ENCODE measurements at regions not wholly inside any gene's neighbourhood (a gene's known extent, or its start where the extent isn't known, plus 50 kb on each side); places are given as distances from the start of the nearest gene placed in this dataset.

DNA sequence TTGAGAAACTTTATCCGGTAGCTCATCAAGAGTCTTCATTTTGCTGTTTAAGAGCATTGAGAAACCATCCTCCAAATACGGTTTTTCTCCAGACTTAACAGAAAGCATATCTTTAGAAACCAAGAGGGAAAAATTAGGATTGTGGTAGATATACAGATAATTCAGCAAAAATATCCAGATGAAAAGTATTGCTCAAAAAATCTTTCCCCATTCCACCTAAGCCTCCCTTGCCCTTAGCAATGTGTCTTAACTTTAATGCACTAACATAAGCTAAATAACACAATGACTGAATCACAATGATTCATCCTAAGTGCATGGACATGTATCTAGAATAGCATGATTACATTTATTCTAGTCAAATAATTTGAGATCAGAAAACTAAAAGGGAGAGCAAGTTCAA lies 130.3 kb upstream of the TARS1 start:
- H3K4me3 Mint-ChIP-seq = no peak overlapping the region
- no peak overlapping the region for H3K27ac Mint-ChIP-seq
- no peaks in the 10 kb centered on the region for H3K4me1 Mint-ChIP-seq (ENCODE audit: low read depth in 2 of 2)
- ATAC-seq = no peak
- H3K9me3 Mint-ChIP-seq = peaks cover 6% of the 10 kb centered on the region
- no peak for DNase-seq (ENCODE audit: low spot score)
- H3K27me3 Mint-ChIP-seq = no peaks in the 10 kb centered on the region
- H3K36me3 Mint-ChIP-seq = peaks cover 3% of the 10 kb centered on the region

DNA sequence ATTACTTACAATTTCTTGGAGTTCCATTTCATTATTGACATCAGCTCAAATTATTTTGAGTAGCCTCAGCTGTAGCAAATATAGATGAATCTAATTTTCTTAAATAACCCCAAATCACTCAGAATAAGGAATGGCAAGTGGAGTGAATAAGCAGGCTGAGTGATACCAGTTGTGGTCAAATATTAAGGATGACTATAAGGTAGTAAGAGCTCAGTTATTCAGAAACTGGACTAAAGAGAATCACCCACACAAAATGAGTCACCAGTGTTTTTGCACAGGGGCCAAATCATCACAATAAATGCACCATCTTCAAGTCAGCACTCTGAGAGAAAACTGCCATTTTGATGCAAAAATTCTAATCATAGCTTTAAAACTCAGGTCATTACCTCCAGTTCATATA lies 128.9 kb upstream of the TARS1 start:
- Mint-ChIP-seq H3K27me3 (no peaks in the 10 kb centered on the region), H3K36me3 (no peaks in the 10 kb centered on the region), H3K9me3 (peaks cover 6% of the 10 kb centered on the region), H3K4me1 (ENCODE audit: low read depth in 2 of 2) (no peaks in the 10 kb centered on the region), H3K27ac (no peak overlapping the region), H3K4me3 (no peak overlapping the region)
- ATAC-seq (no peak), DNase-seq (ENCODE audit: low spot score) (no peak)

GRCh38 chr5:33312571-33313549 lies 127.9 kb upstream of the TARS1 start:
- no peak for DNase-seq (ENCODE audit: low spot score)
- no peak overlapping the region for H3K4me3 Mint-ChIP-seq
- H3K9me3 Mint-ChIP-seq = peaks cover 6% of the 10 kb centered on the region
- no peak for ATAC-seq
- H3K27me3 Mint-ChIP-seq = no peaks in the 10 kb centered on the region
- no peak overlapping the region for H3K27ac Mint-ChIP-seq
- H3K36me3 Mint-ChIP-seq = no peaks in the 10 kb centered on the region
- H3K4me1 Mint-ChIP-seq (ENCODE audit: low read depth in 2 of 2) = no peaks in the 10 kb centered on the region

GRCh38 chr5:33315189-33315588 lies 125.6 kb upstream of the TARS1 start:
- H3K9me3 Mint-ChIP-seq = peaks cover 6% of the 10 kb centered on the region
- H3K4me3 Mint-ChIP-seq = no peak overlapping the region
- H3K36me3 Mint-ChIP-seq = no peaks in the 10 kb centered on the region
- H3K27ac Mint-ChIP-seq = no peak overlapping the region
- DNase-seq (ENCODE audit: low spot score) = no peak
- H3K27me3 Mint-ChIP-seq = no peaks in the 10 kb centered on the region
- ATAC-seq = no peak
- no peaks in the 10 kb centered on the region for H3K4me1 Mint-ChIP-seq (ENCODE audit: low read depth in 2 of 2)

GRCh38 chr5:33316773-33317172 lies 124.0 kb upstream of the TARS1 start:
- Mint-ChIP-seq H3K4me3 (no peak overlapping the region), H3K9me3 (peaks cover 2% of the 10 kb centered on the region), H3K27ac (no peak overlapping the region), H3K36me3 (no peaks in the 10 kb centered on the region), H3K27me3 (no peaks in the 10 kb centered on the region), H3K4me1 (ENCODE audit: low read depth in 2 of 2) (no peaks in the 10 kb centered on the region)
- DNase-seq (ENCODE audit: low spot score) (no peak), ATAC-seq (no peak)

GRCh38 chr5:33317271-33317670 lies 123.5 kb upstream of the TARS1 start:
- ATAC-seq = no peak
- Mint-ChIP-seq H3K36me3 (no peaks in the 10 kb centered on the region), H3K27me3 (no peaks in the 10 kb centered on the region), H3K4me1 (ENCODE audit: low read depth in 2 of 2) (no peaks in the 10 kb centered on the region), H3K27ac (no peak overlapping the region), H3K4me3 (no peak overlapping the region), H3K9me3 (peaks cover 2% of the 10 kb centered on the region)
- no peak for DNase-seq (ENCODE audit: low spot score)

GRCh38 chr5:33319151-33319550 lies 121.6 kb upstream of the TARS1 start:
- H3K27me3 Mint-ChIP-seq = no peaks in the 10 kb centered on the region
- no peaks in the 10 kb centered on the region for H3K4me1 Mint-ChIP-seq (ENCODE audit: low read depth in 2 of 2)
- no peaks in the 10 kb centered on the region for H3K36me3 Mint-ChIP-seq
- ATAC-seq = no peak
- no peak overlapping the region for H3K27ac Mint-ChIP-seq
- H3K9me3 Mint-ChIP-seq = peaks cover 2% of the 10 kb centered on the region
- no peak for DNase-seq (ENCODE audit: low spot score)
- H3K4me3 Mint-ChIP-seq = no peak overlapping the region

DNA sequence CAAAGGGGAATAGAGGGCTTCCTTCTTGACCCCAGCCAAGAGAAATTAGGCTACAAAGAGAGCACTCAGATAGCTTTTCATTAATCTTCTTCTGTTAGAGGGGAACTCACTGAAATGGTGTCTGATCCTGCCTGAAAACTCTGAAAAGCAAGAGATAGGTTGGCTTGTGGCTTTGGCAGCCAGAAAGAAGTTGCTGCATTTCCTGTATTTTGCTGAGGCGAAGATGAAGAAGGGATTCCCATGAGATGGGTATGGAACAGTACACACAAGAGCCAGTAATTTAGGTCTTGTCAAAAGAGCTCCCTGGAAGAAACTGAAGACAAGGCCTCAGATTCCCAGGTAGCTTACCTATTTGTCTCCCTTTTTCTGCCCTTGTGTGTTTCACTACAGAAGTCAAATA lies 120.9 kb upstream of the TARS1 start:
- no peaks in the 10 kb centered on the region for H3K9me3 Mint-ChIP-seq
- DNase-seq (ENCODE audit: low spot score) (no peak), ATAC-seq (no peak)
- no peak overlapping the region for H3K4me3 Mint-ChIP-seq
- H3K27ac Mint-ChIP-seq = no peak overlapping the region
- H3K36me3 Mint-ChIP-seq = no peaks in the 10 kb centered on the region
- H3K27me3 Mint-ChIP-seq = no peaks in the 10 kb centered on the region
- H3K4me1 Mint-ChIP-seq (ENCODE audit: low read depth in 2 of 2) = no peaks in the 10 kb centered on the region

- Mint-ChIP-seq H3K4me3 (no peak overlapping the region), H3K4me1 (ENCODE audit: low read depth in 2 of 2) (no peaks in the 10 kb centered on the region), H3K27ac (no peak overlapping the region), H3K27me3 (no peaks in the 10 kb centered on the region), H3K36me3 (no peaks in the 10 kb centered on the region), H3K9me3 (no peaks in the 10 kb centered on the region)
- DNase-seq (ENCODE audit: low spot score) (no peak), ATAC-seq (no peak)
Measured at GRCh38 chr5:33321026-33321425, 119.7 kb upstream of the TARS1 start.

- Mint-ChIP-seq H3K36me3 (no peaks in the 10 kb centered on the region), H3K4me3 (no peak overlapping the region), H3K4me1 (ENCODE audit: low read depth in 2 of 2) (no peaks in the 10 kb centered on the region), H3K27me3 (no peaks in the 10 kb centered on the region), H3K9me3 (peaks cover 5% of the 10 kb centered on the region), H3K27ac (no peak overlapping the region)
- DNase-seq (ENCODE audit: low spot score) (no peak), ATAC-seq (no peak)
Measured at GRCh38 chr5:33322632-33323031, 118.1 kb upstream of the TARS1 start.

DNA sequence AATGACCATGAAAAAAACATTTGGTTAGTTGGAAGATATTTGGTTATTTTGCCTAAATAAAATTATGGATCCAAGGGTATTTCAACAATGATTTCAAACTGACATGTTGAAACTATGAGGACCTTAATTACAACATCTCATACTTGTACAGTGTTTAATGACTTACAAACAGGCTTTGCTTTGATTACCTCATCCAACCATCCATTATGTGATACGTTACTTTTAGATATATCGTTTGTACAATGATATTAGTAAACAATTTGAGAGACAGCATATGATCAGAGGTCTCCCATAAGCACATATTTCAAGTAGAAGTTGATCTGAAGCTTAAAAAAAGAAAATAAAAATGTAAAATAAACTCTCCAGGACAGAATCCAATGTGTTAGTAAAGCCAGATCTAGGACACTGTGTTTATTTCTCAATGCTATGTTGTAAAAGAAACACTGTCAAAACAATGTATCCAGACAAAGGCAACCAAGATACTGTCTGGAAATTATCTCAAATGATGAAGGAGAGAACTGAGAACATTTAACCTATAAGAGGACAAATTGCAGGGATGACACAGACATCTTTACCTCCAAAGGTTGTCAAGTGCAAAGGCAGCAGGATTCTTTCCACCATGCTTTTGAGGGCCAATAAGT lies 116.0 kb upstream of the TARS1 start:
- Mint-ChIP-seq H3K4me1 (ENCODE audit: low read depth in 2 of 2) (no peaks in the 10 kb centered on the region), H3K4me3 (no peak overlapping the region), H3K36me3 (no peaks in the 10 kb centered on the region), H3K9me3 (peaks cover 5% of the 10 kb centered on the region), H3K27me3 (no peaks in the 10 kb centered on the region), H3K27ac (no peak overlapping the region)
- ATAC-seq = no peak
- no peak for DNase-seq (ENCODE audit: low spot score)

- H3K36me3 Mint-ChIP-seq = no peaks in the 10 kb centered on the region
- DNase-seq (ENCODE audit: low spot score) (no peak), ATAC-seq (no peak)
- no peak overlapping the region for H3K27ac Mint-ChIP-seq
- no peak overlapping the region for H3K4me3 Mint-ChIP-seq
- peaks cover 8% of the 10 kb centered on the region for H3K9me3 Mint-ChIP-seq
- H3K4me1 Mint-ChIP-seq (ENCODE audit: low read depth in 2 of 2) = no peaks in the 10 kb centered on the region
- no peaks in the 10 kb centered on the region for H3K27me3 Mint-ChIP-seq
Measured at GRCh38 chr5:33328818-33329217, 111.9 kb upstream of the TARS1 start.

DNA sequence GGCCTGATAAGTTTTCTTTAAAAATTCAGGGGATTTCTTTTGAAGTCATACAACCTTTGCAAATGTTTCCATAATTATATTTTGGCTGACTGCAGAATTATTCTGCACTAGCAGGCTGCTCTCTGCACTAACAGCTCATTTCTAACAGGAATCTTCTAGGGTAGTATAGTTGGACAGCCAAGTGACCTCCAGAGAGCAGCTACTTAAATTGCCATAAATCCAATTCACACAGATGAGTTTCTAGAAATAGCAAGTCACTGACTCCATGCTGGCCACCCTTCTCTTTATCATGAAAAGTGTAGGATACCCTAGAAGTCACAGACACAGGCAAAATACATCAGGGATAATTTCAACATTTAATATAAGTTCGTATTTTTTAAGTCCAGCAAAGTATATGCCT lies 110.9 kb upstream of the TARS1 start:
- no peak for DNase-seq (ENCODE audit: low spot score)
- no peaks in the 10 kb centered on the region for H3K4me1 Mint-ChIP-seq (ENCODE audit: low read depth in 2 of 2)
- no peak for ATAC-seq
- no peaks in the 10 kb centered on the region for H3K27me3 Mint-ChIP-seq
- H3K4me3 Mint-ChIP-seq = no peak overlapping the region
- no peaks in the 10 kb centered on the region for H3K36me3 Mint-ChIP-seq
- H3K9me3 Mint-ChIP-seq = peaks cover 8% of the 10 kb centered on the region
- H3K27ac Mint-ChIP-seq = no peak overlapping the region

DNA sequence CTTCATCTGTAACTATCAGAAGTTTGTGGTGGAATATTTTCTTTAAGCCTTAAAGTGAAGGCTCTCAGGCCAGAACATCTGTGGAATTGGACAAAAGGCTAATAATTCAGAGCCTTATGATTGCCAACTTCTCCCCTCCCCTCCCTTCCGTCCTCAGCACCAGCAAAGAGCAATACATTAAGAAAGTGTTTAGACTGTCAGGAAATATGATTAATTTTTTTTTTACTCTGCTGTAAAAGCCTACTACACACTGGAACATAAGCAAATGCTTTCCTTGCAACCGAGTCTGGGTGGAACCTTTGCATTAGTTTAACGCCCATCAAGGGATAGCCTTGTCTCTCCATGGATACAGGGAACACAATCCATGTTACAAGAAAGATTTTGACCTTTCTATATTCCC lies 110.3 kb upstream of the TARS1 start:
- Mint-ChIP-seq H3K4me3 (no peak overlapping the region), H3K27ac (no peak overlapping the region), H3K27me3 (no peaks in the 10 kb centered on the region), H3K9me3 (peaks cover 8% of the 10 kb centered on the region), H3K4me1 (ENCODE audit: low read depth in 2 of 2) (no peaks in the 10 kb centered on the region), H3K36me3 (no peaks in the 10 kb centered on the region)
- DNase-seq (ENCODE audit: low spot score) (no peak), ATAC-seq (no peak)
